Spleen (tissue), 7 donors: ENCODE measurements at regions not wholly inside any gene's neighbourhood (a gene's known extent, or its start where the extent isn't known, plus 50 kb on each side); places are given as distances from the start of the nearest gene placed in this dataset.

ENCODE experiments used
- CTCF ChIP-seq, 11 experiments: fragments of 200-600 bp in 7 of 11; fragments of 450-650 bp in 4 of 11; sonication (generic) in 4 of 11; IDR thresholded peaks in 8 of 11; conservative IDR thresholded peaks in 3 of 11; 1 replicate in 7 of 11; 2 replicates in 4 of 11; pipeline versions ENCODE4 v1.4.0 to v1.8.0; 2016 to 2021; ENCODE audit warnings: antibody characterized with exemption in 11 of 11, inconsistent platforms in 4 of 11, mild to moderate bottlenecking in 1 of 11
- POLR2A ChIP-seq, 3 donors: fragments of 450-650 bp; IDR thresholded peaks; one replicate each; pipeline ENCODE4 v1.5.1; 2017; ENCODE audit warnings: antibody characterized with exemption in 3 of 3, mild to moderate bottlenecking in 1 of 3
- POLR2AphosphoS5 ChIP-seq, 3 donors: sonication (generic); formaldehyde crosslinking; IDR thresholded peaks; one replicate each; pipeline ENCODE4 v1.5.1; 2017; ENCODE audit warnings: antibody characterized with exemption in 3 of 3
- donor health status: DM: no; HTN: no; CAD: no; lungs with moderate emphysema.
- donor health status: DM: no; HTN: no; CAD: no.
- donor health status: DM: no; HTN: no; CAD: no.

DNA sequence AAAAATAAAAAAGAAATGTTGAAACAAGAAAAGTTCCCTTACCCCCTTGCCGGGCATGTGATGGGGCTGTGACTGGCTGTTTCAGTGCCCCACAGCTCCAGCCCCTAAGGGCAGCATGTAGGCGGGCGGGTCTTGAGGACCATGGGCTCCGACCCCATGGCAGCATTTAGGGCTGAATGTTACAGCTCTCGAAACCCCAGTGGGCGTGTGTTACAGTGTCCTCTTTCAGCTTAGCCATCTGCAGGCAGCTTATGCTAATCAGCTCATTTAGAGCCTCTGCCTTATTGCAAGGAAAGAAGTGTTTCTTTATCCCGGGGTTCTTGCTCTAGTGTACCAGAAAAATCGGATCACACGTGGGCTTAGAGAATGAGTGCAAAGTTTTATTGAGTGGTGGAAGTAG, 497.4 kb upstream of the CYLC2 start:
- TF ChIP-seq CTCF (IDR thresholded peaks at IDR 0.05 in 8 of 11, conservative IDR thresholded peaks at IDR 0.05 in 3 of 11) (no peak), POLR2AphosphoS5 (IDR thresholded peaks at IDR 0.05) (no peak), POLR2A (IDR thresholded peaks at IDR 0.05) (no peak)
